Effector memory CD4-positive, alpha-beta T cell (primary cell): ENCODE measurements at regions not wholly inside any gene's neighbourhood (a gene's known extent, or its start where the extent isn't known, plus 50 kb on each side); places are given as distances from the start of the nearest gene placed in this dataset.
"Not testable (repeated sequence)": the region's sequence is repeated elsewhere in the genome, so short reads cannot be mapped to it uniquely, and the experiment has no call there.

ENCODE experiments used
- DNase-seq, 3 donors: peaks; one replicate each; pipeline ENCODE4 v3.0.0-alpha.2; 2020
- H3K27ac ChIP-seq: 2 replicates; pipeline ENCODE4 v1.7.0; 2013; ENCODE audit warnings: mild to moderate bottlenecking, low read length, moderate library complexity; ENCODE audit not compliant: insufficient read depth, poor library complexity, severe bottlenecking
- H3K27me3 ChIP-seq: replicated peaks from 2 replicates; pipeline ENCODE4 v1.7.0; 2013; ENCODE audit warnings: mild to moderate bottlenecking, low read length; ENCODE audit not compliant: insufficient read depth, control insufficient read depth, poor library complexity, severe bottlenecking
- H3K36me3 ChIP-seq: 2 replicates; pipeline ENCODE4 v1.7.0; 2013; ENCODE audit warnings: mild to moderate bottlenecking, low read length, moderate library complexity; ENCODE audit not compliant: control insufficient read depth, insufficient read depth
- H3K4me1 ChIP-seq: 2 replicates; pipeline ENCODE4 v1.7.0; 2013; ENCODE audit warnings: low read length, mild to moderate bottlenecking; ENCODE audit not compliant: control insufficient read depth, insufficient read depth, poor library complexity, severe bottlenecking
- H3K4me3 ChIP-seq: 2 replicates; pipeline ENCODE4 v1.7.0; 2013; ENCODE audit warnings: low read length, low read depth, mild to moderate bottlenecking; ENCODE audit not compliant: insufficient read depth, poor library complexity, severe bottlenecking
- H3K9me3 ChIP-seq: 2 replicates; pipeline ENCODE4 v1.7.0; 2013; ENCODE audit warnings: mild to moderate bottlenecking, low read length, moderate library complexity; ENCODE audit not compliant: control insufficient read depth

- Histone ChIP-seq H3K4me1 (no peaks in the 10 kb centered on the region), H3K9me3 (no peaks in the 10 kb centered on the region), H3K36me3 (no peaks in the 10 kb centered on the region), H3K27me3 (no peaks in the 10 kb centered on the region), H3K4me3 (no peak overlapping the region), H3K27ac (no peak overlapping the region)
- no peak for DNase-seq
Observed at GRCh38 chr19:28619816-28620429, 593.0 kb downstream of the UQCRFS1 start.

- H3K4me1 ChIP-seq = no peaks in the 10 kb centered on the region
Observed at GRCh38 chr19:28618504-28618903, 594.4 kb downstream of the UQCRFS1 start.

GRCh38 chr19:28615966-28616365 lies 597.0 kb downstream of the UQCRFS1 start:
- H3K36me3 ChIP-seq = no peaks in the 10 kb centered on the region
- no peaks in the 10 kb centered on the region for H3K9me3 ChIP-seq

More at GRCh38 chr19:28618504-28618903, 594.4 kb downstream of the UQCRFS1 start:
- H3K27me3 ChIP-seq = no peaks in the 10 kb centered on the region
- DNase-seq = no peak
- H3K4me3 ChIP-seq = no peak overlapping the region
- no peak overlapping the region for H3K27ac ChIP-seq
- H3K36me3 ChIP-seq = no peaks in the 10 kb centered on the region
- H3K9me3 ChIP-seq = no peaks in the 10 kb centered on the region

GRCh38 chr19:28615546-28615916 lies 597.4 kb downstream of the UQCRFS1 start:
- Histone ChIP-seq H3K27me3 (no peaks in the 10 kb centered on the region), H3K9me3 (no peaks in the 10 kb centered on the region), H3K27ac (no peak overlapping the region), H3K4me1 (no peaks in the 10 kb centered on the region), H3K4me3 (no peak overlapping the region), H3K36me3 (no peaks in the 10 kb centered on the region)
- DNase-seq = no peak

More at GRCh38 chr19:28615966-28616365, 597.0 kb downstream of the UQCRFS1 start:
- Histone ChIP-seq H3K4me3 (no peak overlapping the region), H3K4me1 (no peaks in the 10 kb centered on the region), H3K27ac (no peak overlapping the region), H3K27me3 (no peaks in the 10 kb centered on the region)
- DNase-seq = no peak

GRCh38 chr19:28614634-28615545 lies 598.1 kb downstream of the UQCRFS1 start:
- H3K9me3 ChIP-seq = no peaks in the 10 kb centered on the region
- H3K36me3 ChIP-seq = no peaks in the 10 kb centered on the region
- H3K4me1 ChIP-seq = no peaks in the 10 kb centered on the region
- no peak overlapping the region for H3K4me3 ChIP-seq
- no peaks in the 10 kb centered on the region for H3K27me3 ChIP-seq
- DNase-seq = no peak
- H3K27ac ChIP-seq = no peak overlapping the region

GRCh38 chr19:28612275-28612769 lies 600.6 kb downstream of the UQCRFS1 start:
- no peaks in the 10 kb centered on the region for H3K4me1 ChIP-seq
- H3K36me3 ChIP-seq = no peaks in the 10 kb centered on the region
- no peak for DNase-seq
- H3K27me3 ChIP-seq = no peaks in the 10 kb centered on the region
- no peak overlapping the region for H3K27ac ChIP-seq
- H3K9me3 ChIP-seq = no peaks in the 10 kb centered on the region
- no peak overlapping the region for H3K4me3 ChIP-seq

GRCh38 chr19:28611227-28611914 lies 601.6 kb downstream of the UQCRFS1 start:
- H3K36me3 ChIP-seq, H3K4me3 ChIP-seq, H3K9me3 ChIP-seq, H3K4me1 ChIP-seq, DNase-seq, H3K27me3 ChIP-seq, H3K27ac ChIP-seq: not testable (repeated sequence)

- Histone ChIP-seq H3K4me1 (no peaks in the 10 kb centered on the region), H3K36me3 (no peaks in the 10 kb centered on the region), H3K9me3 (peaks cover 3% of the 10 kb centered on the region), H3K4me3 (no peak overlapping the region), H3K27me3 (no peaks in the 10 kb centered on the region), H3K27ac (no peak overlapping the region)
- DNase-seq = no peak
Observed at GRCh38 chr19:28610731-28611130, 602.2 kb downstream of the UQCRFS1 start.

- Histone ChIP-seq H3K4me1 (no peaks in the 10 kb centered on the region), H3K27me3 (no peaks in the 10 kb centered on the region), H3K9me3 (peaks cover 3% of the 10 kb centered on the region), H3K36me3 (no peaks in the 10 kb centered on the region), H3K27ac (no peak overlapping the region), H3K4me3 (no peak overlapping the region)
- no peak for DNase-seq
Observed at GRCh38 chr19:28609944-28610343, 603.0 kb downstream of the UQCRFS1 start.
